Stomach (tissue), 4 donors: ENCODE measurements at regions not wholly inside any gene's neighbourhood (a gene's known extent, or its start where the extent isn't known, plus 50 kb on each side); places are given as distances from the start of the nearest gene placed in this dataset.

Experiments
- CTCF ChIP-seq, 7 experiments: fragments of 450-650 bp in 4 of 7; fragments of 200-600 bp in 3 of 7; sonication (generic) in 3 of 7; IDR thresholded peaks; one replicate each; pipeline ENCODE4 v1.5.1; 2016 to 2019; ENCODE audit warnings: antibody characterized with exemption in 7 of 7, control low read depth in 2 of 7, mild to moderate bottlenecking in 1 of 7
- EP300 ChIP-seq: sonication (generic); formaldehyde crosslinking; IDR thresholded peaks from one replicate; pipeline ENCODE4 v1.6.1; 2017; ENCODE audit warnings: antibody characterized with exemption
- POLR2A ChIP-seq, 4 donors: fragments of 450-650 bp; IDR thresholded peaks; one replicate each; pipeline ENCODE4 v1.6.1; 2016; ENCODE audit warnings: antibody characterized with exemption in 4 of 4, control low read depth in 2 of 4, mild to moderate bottlenecking in 1 of 4, moderate library complexity in 1 of 4
- POLR2AphosphoS5 ChIP-seq, 3 donors: sonication (generic); formaldehyde crosslinking; IDR thresholded peaks; one replicate each; pipeline ENCODE4 v1.6.1; 2016; ENCODE audit warnings: antibody characterized with exemption in 3 of 3

DNA sequence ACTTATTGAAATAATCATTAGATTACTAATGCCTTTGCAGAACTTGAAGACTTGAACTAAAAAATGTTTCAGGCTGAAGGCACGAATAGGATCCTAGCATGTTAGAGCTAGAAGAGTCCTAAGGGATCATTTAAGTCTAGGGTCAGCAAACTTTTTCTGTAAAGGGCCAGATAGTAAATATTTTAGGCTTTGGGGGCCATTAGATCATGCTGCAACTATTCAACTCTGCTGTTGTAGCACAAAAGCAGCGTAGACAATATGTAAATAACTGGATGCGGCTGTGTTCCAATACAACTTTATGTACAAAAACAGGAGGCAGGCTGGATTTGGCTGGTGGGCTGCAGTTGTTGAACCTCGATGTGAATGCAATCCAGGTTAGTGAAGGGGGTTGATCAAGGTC lies 221.7 kb downstream of the ATP23 start:
- no peak for TF ChIP-seq CTCF (IDR thresholded peaks at IDR 0.05)
- TF ChIP-seq POLR2AphosphoS5 (IDR thresholded peaks at IDR 0.05) = no peak
- TF ChIP-seq POLR2A (IDR thresholded peaks at IDR 0.05) = no peak
- TF ChIP-seq EP300 = no peak
